Loucy (cell line): ENCODE measurements at regions not wholly inside any gene's neighbourhood (a gene's known extent, or its start where the extent isn't known, plus 50 kb on each side); places are given as distances from the start of the nearest gene placed in this dataset.

Experiments
- H2AFZ ChIP-seq: fragments of 200-600 bp; sonication (generic); 2 replicates; pipeline ENCODE4 v1.6.0; 2016; ENCODE audit warnings: antibody characterized with exemption, mild to moderate bottlenecking, low read length, moderate library complexity
- H3F3A ChIP-seq: fragments of 200-600 bp; 2 replicates; pipeline ENCODE4 v1.6.0; 2016; ENCODE audit warnings: antibody characterized with exemption, low read depth, mild to moderate bottlenecking
- H3K27me3 ChIP-seq: fragments of 200-600 bp; sonication (generic); 2 replicates; pipeline ENCODE4 v1.6.1; 2014; ENCODE audit warnings: low read length, mild to moderate bottlenecking; ENCODE audit not compliant: insufficient read depth, poor library complexity, severe bottlenecking
- H3K36me3 ChIP-seq: fragments of 200-600 bp; sonication (generic); 2 replicates; pipeline ENCODE4 v1.6.1; 2016; ENCODE audit warnings: low read length; ENCODE audit not compliant: insufficient read depth
- H3K4me1 ChIP-seq: fragments of 200-600 bp; sonication (generic); 2 replicates; pipeline ENCODE4 v1.5.1; 2014; ENCODE audit warnings: low read length, mild to moderate bottlenecking; ENCODE audit not compliant: insufficient read depth, poor library complexity, severe bottlenecking
- H3K4me2 ChIP-seq: fragments of 200-600 bp; sonication (generic); 2 replicates; pipeline ENCODE4 v1.6.0; 2014; ENCODE audit warnings: antibody characterized with exemption, low read length, low read depth, mild to moderate bottlenecking; ENCODE audit not compliant: poor library complexity, severe bottlenecking
- H3K4me3 ChIP-seq: fragments of 200-600 bp; sonication (generic); 2 replicates; pipeline ENCODE4 v1.5.1; 2014; ENCODE audit warnings: low read length, mild to moderate bottlenecking, mixed read lengths; ENCODE audit not compliant: poor library complexity, severe bottlenecking
- H3K79me2 ChIP-seq: fragments of 200-600 bp; sonication (generic); 2 replicates; pipeline ENCODE4 v1.6.1; 2014; ENCODE audit warnings: low read length; ENCODE audit not compliant: insufficient read depth
- H3K9ac ChIP-seq: fragments of 200-600 bp; sonication (generic); 2 replicates; pipeline ENCODE4 v1.6.0; 2014; ENCODE audit warnings: mild to moderate bottlenecking, low read depth, low read length, moderate library complexity; ENCODE audit not compliant: poor library complexity, severe bottlenecking
- H3K9me2 ChIP-seq: fragments of 200-600 bp; sonication (generic); replicated peaks from 2 replicates; pipeline ENCODE4 v1.6.1; 2016; ENCODE audit warnings: low read depth, low read length, mixed read lengths
- H3K9me3 ChIP-seq: fragments of 200-600 bp; sonication (generic); 2 replicates; pipeline ENCODE4 v1.6.1; 2014; ENCODE audit warnings: mild to moderate bottlenecking, antibody characterized with exemption, low read length, low read depth; ENCODE audit not compliant: insufficient read depth
- H4K20me1 ChIP-seq: fragments of 200-600 bp; sonication (generic); 2 replicates; pipeline ENCODE4 v1.6.0; 2014; ENCODE audit warnings: antibody characterized with exemption, low read length, mild to moderate bottlenecking; ENCODE audit not compliant: insufficient read depth, poor library complexity, severe bottlenecking
- CTCF ChIP-seq: fragments of 200-600 bp; sonication (generic); conservative IDR thresholded peaks from 2 replicates; pipeline ENCODE4 v1.5.1; 2014; ENCODE audit warnings: mild to moderate bottlenecking, antibody characterized with exemption, low read length
- EZH2phosphoT487 ChIP-seq: fragments of 200-600 bp; IDR thresholded peaks from 2 replicates; pipeline ENCODE4 v1.6.1; 2018; ENCODE audit warnings: antibody characterized with exemption, mild to moderate bottlenecking, moderate library complexity, borderline replicate concordance

DNA sequence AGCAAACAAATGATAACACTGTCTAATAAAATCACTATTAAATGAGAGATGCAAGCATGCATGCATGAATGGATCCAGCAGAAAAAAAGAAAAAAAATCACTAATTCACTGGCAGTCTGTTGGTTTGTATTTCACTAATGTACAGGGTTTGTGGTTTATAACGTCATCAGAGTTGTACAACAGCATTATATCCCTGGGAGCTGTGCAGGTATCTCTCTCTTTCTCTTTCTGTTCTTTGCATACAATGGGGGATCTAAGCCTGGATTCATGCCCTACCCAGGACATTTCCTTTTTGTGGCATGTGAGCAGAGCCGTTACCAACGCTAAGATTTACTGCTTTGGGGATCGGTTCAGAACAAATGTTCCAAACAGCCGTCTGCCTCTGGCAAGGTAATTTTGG is 229.5 kb downstream of the SOX2 start:
- Histone ChIP-seq H3K4me3 (no peak overlapping the region), H3K27me3 (no peaks in the 10 kb centered on the region), H3K9me3 (no peaks in the 10 kb centered on the region), H3K9ac (no peak overlapping the region), H3K79me2 (no peaks in the 10 kb centered on the region), H4K20me1 (no peaks in the 10 kb centered on the region), H3K4me1 (no peaks in the 10 kb centered on the region), H3K36me3 (no peaks in the 10 kb centered on the region), H2AFZ (no peak overlapping the region), H3F3A (no peaks in the 10 kb centered on the region), H3K4me2 (no peak overlapping the region), H3K9me2 (no peaks in the 10 kb centered on the region)
- TF ChIP-seq CTCF (no peak), EZH2phosphoT487 (no peak)

DNA sequence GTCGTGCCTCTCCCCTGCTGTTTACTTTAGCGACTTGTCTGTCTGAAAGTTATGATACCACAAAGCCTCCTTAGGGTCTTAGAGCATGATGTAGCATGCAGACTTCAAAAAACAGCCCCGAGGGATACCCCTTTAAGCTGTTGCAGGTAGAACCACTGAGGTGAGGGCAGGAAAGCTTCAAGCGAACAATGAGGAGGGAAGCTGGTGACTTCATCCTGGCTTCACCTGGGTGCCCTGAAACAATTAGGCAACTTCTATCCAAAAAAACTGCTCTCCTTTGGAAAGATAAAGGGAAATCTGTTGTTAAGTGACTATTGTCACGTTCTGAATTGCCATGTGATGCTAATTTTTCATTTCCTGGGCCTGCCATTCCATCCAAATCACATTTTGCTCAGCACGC is 231.6 kb downstream of the SOX2 start:
- Histone ChIP-seq H3K9ac (no peak overlapping the region), H3K36me3 (no peaks in the 10 kb centered on the region), H3K79me2 (no peaks in the 10 kb centered on the region), H3K4me1 (no peaks in the 10 kb centered on the region), H3K9me2 (no peaks in the 10 kb centered on the region), H2AFZ (no peak overlapping the region), H3K27me3 (no peaks in the 10 kb centered on the region), H3K4me3 (no peak overlapping the region), H3K9me3 (no peaks in the 10 kb centered on the region), H3K4me2 (no peak overlapping the region), H3F3A (no peaks in the 10 kb centered on the region), H4K20me1 (no peaks in the 10 kb centered on the region)
- TF ChIP-seq CTCF (no peak), EZH2phosphoT487 (no peak)

DNA sequence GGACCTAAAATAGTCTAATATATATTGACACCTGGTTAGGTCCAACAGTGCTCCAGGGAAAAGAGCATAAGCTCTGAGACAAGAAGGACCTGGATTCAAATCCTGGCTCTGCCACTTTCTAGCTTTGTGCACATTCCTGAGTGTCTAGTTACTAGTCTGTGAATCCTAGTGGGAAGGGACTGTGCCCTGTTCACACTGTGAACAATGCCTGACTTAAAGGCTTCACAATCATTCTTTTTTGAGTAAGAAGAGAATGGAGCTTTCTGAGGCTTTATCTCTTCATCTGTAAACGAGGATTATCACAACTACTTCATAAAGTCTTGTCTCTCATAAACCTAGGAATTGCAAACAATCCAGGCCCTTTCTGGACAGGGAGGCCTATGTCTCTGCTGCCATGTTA is 235.9 kb downstream of the SOX2 start:
- no peak overlapping the region for H3K4me2 ChIP-seq
- no peak overlapping the region for H3K9ac ChIP-seq
- no peaks in the 10 kb centered on the region for H3K9me3 ChIP-seq
- H3K4me1 ChIP-seq = no peaks in the 10 kb centered on the region
- TF ChIP-seq EZH2phosphoT487 = no peak
- TF ChIP-seq CTCF = no peak
- H2AFZ ChIP-seq = no peak overlapping the region
- no peaks in the 10 kb centered on the region for H3K9me2 ChIP-seq
- H3K79me2 ChIP-seq = no peaks in the 10 kb centered on the region
- H3K36me3 ChIP-seq = no peaks in the 10 kb centered on the region
- no peaks in the 10 kb centered on the region for H3F3A ChIP-seq
- H4K20me1 ChIP-seq = no peaks in the 10 kb centered on the region
- H3K4me3 ChIP-seq = no peak overlapping the region
- no peaks in the 10 kb centered on the region for H3K27me3 ChIP-seq
